ENCODE measurements at regions not wholly inside any gene's neighbourhood (a gene's known extent, or its start where the extent isn't known, plus 50 kb on each side); places are given as distances from the start of the nearest gene placed in this dataset.

DNA sequence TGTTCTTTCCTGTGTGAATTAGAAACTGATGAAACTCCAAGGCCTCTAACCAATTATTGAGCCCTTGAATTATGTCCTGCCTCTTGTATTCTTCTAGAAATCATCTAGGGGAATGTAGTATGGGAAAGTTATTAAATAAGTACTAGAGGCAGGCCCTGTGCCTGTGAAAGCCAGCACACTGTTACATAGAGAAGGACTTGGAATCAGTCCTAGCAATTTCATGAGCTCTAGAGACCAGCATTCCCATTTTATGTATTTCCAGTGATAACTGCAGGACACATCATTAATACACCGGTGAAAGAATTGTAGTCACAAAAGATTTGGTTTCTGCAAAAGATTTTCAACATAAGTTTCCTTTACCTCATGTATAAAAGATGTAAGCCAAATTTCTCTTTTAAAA lies 168.5 kb upstream of the VLDLR start:
- DNase-seq (ENCODE audit: low spot score), result no peak

- DNase-seq (ENCODE audit: low spot score), result no peak
Observed at GRCh38 chr9:2453701-2454100, 167.9 kb upstream of the VLDLR start.

- DNase-seq (ENCODE audit: low spot score), result no peak
Observed at GRCh38 chr9:2459756-2460155, 161.8 kb upstream of the VLDLR start.

DNA sequence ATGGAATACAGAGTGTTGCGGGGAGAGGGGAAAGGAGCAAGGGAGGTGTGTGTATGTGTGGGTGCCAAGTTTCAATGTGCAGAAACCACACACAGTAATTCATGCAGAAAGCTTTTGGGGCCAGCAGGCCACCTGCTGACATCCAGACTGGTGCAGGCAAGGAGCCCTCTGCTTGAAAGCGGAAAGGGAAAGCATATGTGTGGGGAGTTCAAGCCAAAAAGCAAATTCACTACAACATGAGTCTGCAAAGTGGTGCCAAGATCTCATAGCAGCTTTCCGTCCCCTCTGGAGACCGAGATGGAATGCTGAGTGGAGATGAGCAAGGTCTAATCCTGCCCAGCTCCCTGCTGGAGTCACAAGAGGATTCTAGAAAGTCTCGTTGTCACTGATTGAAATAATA lies 159.7 kb upstream of the VLDLR start:
- DNase-seq (ENCODE audit: low spot score), result peak; percentile 78

DNA sequence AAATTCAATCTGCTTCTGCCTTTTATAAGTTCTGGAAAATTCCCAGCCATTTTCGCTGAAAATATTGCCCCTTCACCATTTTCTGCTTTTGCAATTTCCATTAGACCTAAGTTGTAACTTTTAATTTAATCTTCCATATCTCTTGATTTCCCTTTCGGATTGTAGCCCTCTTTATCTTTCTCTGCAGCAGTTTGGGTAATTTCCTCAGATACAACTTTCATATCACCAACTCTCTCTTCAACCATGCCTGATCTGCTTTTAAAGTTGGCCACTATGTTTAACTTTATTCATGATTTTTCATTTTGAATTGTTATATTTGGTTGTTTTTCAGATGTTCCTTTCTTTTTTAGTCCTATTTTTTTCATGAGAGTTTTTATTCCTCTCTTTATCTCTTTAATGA lies 157.0 kb upstream of the VLDLR start:
- DNase-seq (ENCODE audit: low spot score), result no peak

- DNase-seq (ENCODE audit: low spot score), result no peak
Observed at GRCh38 chr9:2465516-2465915, 156.1 kb upstream of the VLDLR start.

DNA sequence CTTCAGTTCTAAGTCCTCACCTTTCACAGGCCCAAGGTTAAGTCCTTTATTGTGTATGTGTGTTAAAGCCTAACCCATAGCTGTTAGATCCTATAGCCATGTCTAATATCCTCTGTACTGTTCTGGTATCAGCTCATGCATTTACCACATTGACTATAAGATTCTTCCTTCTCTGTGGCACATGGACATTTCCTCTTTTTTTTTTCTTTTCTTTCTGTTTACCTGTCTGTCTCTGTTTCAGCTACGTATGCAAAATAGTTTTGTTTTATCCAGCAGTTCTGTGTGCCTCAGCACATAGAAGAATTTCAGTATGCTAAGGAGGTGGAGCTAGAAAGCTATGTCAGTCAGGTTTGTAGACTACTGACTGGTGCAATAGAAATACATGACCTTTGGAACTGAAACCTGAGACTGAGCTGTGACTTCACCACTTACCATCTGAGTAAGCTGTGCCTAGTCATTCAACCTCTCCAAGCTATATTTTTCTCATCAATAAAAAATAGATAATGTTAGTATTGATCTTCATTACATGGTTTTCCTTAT lies 155.6 kb upstream of the VLDLR start:
- DNase-seq (ENCODE audit: low spot score), result no peak

DNA sequence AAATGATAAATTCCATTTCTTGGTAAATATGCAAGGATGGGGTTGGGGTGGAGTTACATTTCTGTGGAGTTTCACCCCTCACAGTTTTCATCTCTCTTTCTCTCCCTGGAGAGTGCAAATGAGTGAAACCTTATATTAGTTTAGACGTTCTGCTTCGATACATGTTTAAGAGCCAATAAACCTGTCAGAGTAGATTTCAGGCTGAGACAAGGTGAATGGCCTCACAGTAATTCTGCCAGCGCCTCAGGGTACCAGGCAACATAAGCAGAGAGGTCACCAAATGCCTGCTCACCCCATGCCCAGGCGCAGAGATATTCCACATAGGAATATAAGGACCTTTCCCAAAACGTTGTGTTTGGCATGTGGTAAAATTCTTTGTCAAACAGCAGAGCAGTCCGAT lies 154.9 kb upstream of the VLDLR start:
- DNase-seq (ENCODE audit: low spot score), result no peak

DNA sequence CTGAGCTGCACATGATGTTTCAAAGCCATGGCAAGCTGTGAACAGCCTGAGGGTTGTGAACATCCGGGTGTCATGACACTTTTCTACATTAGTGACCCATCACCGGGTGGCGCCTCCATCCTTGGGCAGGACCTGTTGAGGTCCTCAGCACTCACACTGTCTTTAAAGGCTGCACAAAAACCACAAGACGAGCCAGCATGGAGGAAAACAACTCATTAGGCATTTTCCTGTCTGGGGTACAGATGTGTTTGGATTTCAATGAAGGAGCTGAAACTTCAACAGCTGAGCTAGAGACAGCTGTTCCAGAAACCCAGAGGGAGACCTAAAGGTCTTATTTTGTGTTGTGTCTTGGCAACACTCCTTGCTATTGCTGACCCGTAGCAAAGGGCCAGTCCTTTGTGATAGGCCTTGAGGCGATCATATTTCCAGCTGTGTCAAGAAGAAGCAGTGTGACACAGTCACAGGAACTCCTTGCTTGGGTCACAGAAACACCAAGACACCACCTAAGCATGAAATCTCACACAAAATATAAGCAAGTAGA lies 151.8 kb upstream of the VLDLR start:
- DNase-seq (ENCODE audit: low spot score), result peak; percentile 68

DNA sequence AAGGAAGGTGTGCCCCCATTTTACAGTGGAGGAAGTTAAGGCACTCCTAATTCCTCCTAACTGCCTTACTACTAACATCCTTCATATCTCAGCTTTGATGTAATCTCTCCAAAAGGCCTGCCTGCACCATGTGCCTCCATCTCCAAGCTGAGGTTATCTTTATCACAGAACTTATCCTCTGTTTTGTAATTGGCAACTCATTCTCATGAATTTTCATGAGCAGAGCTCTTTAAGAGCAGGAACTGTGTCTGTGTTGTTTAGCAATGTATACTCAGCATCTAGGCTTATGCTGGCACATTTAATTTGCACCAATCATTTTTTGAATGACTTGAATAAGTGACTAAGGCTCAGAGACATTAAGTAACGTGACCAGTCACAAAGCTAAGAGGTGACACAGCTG lies 147.9 kb upstream of the VLDLR start:
- DNase-seq (ENCODE audit: low spot score), result no peak

GRCh38 chr9:2477755-2478154 lies 143.8 kb upstream of the VLDLR start:
- DNase-seq (ENCODE audit: low spot score), result no peak

DNA sequence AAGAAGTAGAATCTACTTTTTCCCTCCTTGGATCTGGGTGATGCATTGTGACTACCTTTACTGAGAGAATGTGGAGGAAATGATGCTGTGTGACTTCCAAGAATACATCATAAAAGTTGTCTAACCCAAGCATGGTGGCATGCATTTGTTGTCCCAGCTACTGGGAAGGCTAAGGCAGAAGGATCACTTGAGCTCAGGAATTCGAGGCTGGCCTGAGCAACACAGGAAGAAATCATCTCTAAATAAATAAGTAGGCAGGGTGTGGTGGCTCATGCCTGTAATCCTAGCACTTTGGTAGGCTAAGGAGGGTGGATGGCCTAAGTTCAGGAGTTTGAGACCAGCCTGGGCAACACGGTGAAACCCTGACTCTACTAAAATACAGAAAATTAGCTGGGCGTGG lies 143.2 kb upstream of the VLDLR start:
- DNase-seq (ENCODE audit: low spot score), result no peak

- DNase-seq (ENCODE audit: low spot score), result no peak
Observed at GRCh38 chr9:2479056-2479565, 142.5 kb upstream of the VLDLR start.

DNA sequence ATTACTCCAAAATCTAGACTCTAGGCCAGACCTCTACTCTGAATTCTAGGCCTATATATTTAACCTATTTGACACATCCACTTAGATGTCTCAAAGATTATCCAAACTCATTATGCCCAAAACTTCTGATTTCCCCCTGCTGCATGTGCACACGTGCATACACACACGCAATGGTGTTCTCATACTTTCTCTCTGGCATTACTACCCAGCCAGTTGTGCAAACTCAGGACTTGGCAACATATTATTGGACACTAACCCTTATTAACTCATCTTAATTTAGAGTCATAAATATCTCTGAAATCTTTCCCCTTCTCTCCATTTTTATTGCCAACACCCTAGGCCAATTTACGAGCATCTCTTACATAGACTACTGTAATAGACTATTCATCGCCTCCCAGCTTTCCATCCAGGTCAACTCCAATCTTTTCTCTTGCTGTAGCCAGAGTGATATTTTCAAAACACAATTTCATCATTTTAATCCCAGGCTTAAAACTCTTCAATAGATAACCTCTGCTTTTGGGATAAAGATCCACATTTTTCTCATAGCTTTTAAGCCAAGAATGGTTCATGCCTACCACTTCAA lies 141.2 kb upstream of the VLDLR start:
- DNase-seq (ENCODE audit: low spot score), result no peak

DNA sequence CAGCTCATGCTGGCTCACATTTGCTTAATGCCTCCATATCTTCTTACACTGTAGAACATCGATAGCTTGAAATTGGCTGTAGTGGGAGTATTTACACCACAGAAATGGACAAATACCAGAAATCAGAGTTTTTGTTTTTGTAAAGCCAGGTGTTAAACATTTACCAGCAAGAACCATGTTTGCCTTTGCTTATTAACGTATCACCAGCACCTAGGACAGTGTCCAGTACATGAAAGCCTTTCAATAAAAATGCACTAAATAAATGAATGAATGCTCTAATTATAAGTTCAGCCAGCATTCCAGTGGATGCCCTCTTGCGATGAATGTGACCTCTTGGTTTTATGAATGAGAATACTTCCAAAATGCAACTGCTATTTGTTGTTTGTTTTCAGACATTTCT lies 140.4 kb upstream of the VLDLR start:
- DNase-seq (ENCODE audit: low spot score), result no peak

DNA sequence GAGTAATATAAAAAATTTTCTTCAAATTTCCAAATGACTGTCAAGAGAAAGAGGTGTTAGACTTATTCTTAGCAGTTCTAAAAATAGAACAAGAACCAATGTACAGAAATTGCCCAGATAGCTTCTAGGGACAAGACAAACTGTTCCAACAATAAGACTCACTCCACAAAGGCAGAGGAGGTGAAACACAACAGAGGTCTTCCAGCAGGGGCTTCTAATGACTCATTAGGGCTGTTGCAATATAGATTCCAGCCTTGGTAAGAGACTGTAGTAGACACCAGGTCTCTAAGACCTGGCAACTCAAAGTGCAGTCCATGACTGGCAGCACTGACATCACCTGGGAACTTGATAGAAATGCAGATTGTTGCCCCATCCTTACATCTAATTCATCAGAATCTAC lies 134.6 kb upstream of the VLDLR start:
- DNase-seq (ENCODE audit: low spot score), result no peak

DNA sequence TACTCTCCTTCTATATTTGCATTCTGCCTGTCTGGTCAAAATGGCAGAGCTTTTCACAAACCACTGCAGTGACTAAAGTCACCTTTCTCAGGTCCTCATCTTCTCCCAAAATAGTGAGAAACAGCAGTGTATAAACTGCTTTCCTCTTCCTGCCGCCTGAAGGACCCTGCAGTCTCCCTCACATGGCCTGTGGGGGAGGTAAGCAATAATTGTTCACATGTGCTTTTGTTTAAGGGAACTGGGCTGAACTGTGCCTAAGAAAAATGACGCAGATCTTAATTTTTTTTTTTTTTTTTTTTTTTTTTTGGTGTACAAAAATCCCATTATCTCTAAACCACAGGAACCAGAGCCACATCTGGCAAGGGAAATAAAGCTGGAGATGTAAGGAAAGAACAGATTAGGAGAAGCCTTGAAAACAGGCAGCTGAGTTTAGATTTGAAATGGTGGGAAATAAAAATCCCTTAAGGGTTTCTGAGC lies 131.7 kb upstream of the VLDLR start:
- DNase-seq (ENCODE audit: low spot score), result no peak

DNA sequence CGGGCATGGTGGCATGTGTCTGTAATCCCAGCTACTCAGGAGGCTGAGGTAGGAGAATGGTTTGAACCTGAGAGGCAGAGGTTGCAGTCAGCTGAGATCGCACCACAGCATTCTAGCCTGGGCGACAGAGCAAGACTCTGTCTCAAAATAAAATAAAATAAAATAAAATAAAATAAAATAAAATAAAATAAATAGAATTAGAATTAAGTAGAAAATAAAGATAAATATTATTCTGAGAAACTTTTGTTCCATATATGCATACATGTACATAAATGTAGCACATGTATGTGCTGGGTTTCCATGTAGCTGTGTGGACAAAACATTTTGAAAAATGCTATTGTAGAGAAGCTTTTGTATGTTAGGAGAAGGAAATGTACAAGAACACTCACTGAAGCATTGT lies 129.4 kb upstream of the VLDLR start:
- no peak for DNase-seq (ENCODE audit: low spot score)

DNA sequence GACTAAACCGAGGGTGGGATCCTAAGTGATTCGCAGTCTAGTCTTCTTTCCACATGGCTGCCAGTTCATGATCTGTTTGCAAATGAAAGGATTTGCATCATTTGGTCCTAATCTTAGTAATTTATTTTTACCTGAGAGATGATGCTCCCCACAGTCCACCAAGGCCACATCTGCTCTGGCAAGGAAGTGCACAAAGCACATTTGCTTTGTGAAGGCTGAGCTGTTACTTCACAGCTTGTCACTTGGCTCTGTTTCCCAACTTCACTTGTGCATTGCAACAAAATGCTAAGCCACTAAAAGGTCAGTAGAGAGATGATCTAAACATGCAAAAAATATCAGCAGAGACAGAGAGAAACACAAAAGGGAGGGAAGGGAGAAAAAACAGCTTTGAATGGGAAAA lies 128.5 kb upstream of the VLDLR start:
- DNase-seq (ENCODE audit: low spot score), result no peak

DNA sequence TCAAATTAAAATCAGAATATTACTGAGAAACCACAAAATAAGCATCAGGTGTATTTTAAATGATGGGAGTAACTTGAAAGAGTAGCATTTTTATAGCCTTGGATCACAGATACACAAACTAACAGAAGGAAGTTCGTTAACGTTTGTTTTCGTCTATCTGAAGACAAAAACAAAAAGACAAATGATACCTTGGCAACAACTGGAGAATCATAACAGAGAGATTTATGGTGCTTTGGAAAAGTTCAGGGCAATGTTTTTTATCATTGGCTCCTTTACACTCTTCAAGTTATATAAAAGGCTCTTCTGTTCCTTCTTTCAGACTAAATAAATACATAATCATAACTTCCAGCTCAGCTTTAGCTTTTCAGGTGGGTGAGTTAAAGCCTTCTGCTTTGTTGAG lies 128.1 kb upstream of the VLDLR start:
- DNase-seq (ENCODE audit: low spot score), result no peak

DNA sequence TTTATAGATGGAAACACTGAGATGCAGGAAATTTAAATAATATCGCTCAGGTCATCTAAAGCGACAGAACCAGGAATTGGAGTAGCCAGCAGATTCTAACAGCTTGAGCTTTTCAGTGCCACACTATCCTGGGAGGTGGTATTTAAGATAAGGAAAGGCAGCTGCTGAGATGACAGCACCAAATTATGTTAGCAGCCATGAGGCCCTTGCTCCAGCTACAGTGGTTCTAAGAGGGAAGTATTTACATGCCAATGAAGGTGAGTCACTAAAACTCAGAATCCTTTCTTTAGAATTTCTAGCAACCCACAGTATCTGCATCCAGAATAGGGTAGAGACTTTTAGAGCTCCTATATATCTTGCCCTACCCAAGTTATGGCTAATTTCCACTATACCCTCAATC lies 127.0 kb upstream of the VLDLR start:
- DNase-seq (ENCODE audit: low spot score), result no peak

DNA sequence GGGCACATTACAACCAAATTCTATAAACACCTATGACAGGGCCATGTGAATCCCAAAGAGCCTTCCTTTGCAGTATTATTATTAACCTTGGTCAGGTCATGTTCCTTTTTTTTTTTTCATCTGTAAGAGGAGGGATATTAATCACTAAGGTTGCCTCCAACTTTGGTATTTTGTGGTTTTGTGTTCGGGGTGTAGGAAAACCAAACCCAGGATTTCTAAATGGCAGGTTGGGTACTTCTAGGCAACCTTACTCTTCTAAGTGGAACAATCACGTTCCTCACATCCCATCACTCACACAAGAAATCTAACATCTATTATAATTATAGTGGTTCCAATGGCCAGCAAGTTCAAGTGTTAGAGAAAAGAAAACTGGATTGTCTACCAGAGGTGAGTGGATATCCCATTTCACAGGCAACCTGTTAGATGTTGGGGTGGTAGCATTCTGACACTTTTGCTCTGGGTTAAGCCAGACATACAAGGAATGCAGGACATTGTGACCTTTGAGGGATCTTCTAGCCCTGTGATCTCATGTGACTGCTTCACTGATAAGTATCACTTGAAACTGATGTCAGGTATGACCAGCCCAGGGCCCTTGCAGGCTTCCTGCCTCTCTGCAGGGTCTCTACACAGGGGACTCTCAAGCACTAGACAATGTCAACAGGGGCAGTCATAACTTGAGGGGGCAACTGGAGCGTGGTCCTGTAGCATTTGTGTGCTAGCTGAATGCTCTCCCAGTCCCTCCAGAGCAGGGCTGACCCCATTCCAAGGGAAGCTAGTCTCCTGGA lies 126.2 kb upstream of the VLDLR start:
- DNase-seq (ENCODE audit: low spot score), result no peak

- DNase-seq (ENCODE audit: low spot score), result no peak
Observed at GRCh38 chr9:2496169-2496568, 125.4 kb upstream of the VLDLR start.

All from left forelimb (tissue), 1 donor.